Bronchial epithelial cell (primary cell): ENCODE measurements at regions not wholly inside any gene's neighbourhood (a gene's known extent, or its start where the extent isn't known, plus 50 kb on each side); places are given as distances from the start of the nearest gene placed in this dataset.
A peak's percentile ranks its signal among the peaks of the same experiment; 100 is the strongest.

Source experiments
- DNase-seq: peaks from one replicate; pipeline ENCODE4 v3.0.0-alpha.2; 2010; ENCODE audit warnings: low read depth
- FAIRE-seq: peaks from 2 replicates; lab custom pipeline; 2011; peaks lifted over from hg19 to GRCh38; lab: Jason Lieb, UNC
- H3K27me3 ChIP-seq: 2 replicates; pipeline ENCODE4 v1.5.1; 2011; ENCODE audit warnings: low read length; ENCODE audit not compliant: control insufficient read depth, insufficient read depth
- H3K36me3 ChIP-seq: 2 replicates; pipeline ENCODE4 v1.5.1; 2011; ENCODE audit warnings: low read length; ENCODE audit not compliant: control insufficient read depth, insufficient read depth
- H3K4me3 ChIP-seq: 2 replicates; pipeline ENCODE4 v1.5.1; 2011; ENCODE audit warnings: mild to moderate bottlenecking, low read depth, low read length, control low read depth
- CTCF ChIP-seq: IDR thresholded peaks from 2 replicates; pipeline ENCODE4 v1.5.1; 2011; ENCODE audit warnings: mild to moderate bottlenecking, moderate library complexity, low read length, control low read depth, inconsistent platforms; ENCODE audit not compliant: insufficient read depth, severe bottlenecking

GRCh38 chr2:64762301-64762997 lies 108.7 kb upstream of the SERTAD2 start:
- FAIRE-seq, result no peak
- no peak for DNase-seq
- Histone ChIP-seq H3K27me3 (no peaks in the 10 kb centered on the region), H3K36me3 (no peaks in the 10 kb centered on the region), H3K4me3 (no peak overlapping the region)
- no peak for TF ChIP-seq CTCF

GRCh38 chr2:64763126-64763525 lies 109.4 kb upstream of the SERTAD2 start:
- Histone ChIP-seq H3K4me3 (no peak overlapping the region), H3K36me3 (no peaks in the 10 kb centered on the region), H3K27me3 (no peaks in the 10 kb centered on the region)
- TF ChIP-seq CTCF, result no peak
- FAIRE-seq (no peak), DNase-seq (no peak)

- Histone ChIP-seq H3K27me3 (no peaks in the 10 kb centered on the region), H3K4me3 (no peak overlapping the region), H3K36me3 (no peaks in the 10 kb centered on the region)
- TF ChIP-seq CTCF, result no peak
- DNase-seq (no peak), FAIRE-seq (no peak)
Observed at GRCh38 chr2:64765160-64765805, 111.6 kb upstream of the SERTAD2 start.

GRCh38 chr2:64766841-64767669 lies 113.3 kb upstream of the SERTAD2 start:
- DNase-seq (peak; percentile 18), FAIRE-seq (no peak)
- peak overlapping the region; percentile 55 for H3K4me3 ChIP-seq
- H3K27me3 ChIP-seq, result no peaks in the 10 kb centered on the region
- no peak for TF ChIP-seq CTCF
- no peaks in the 10 kb centered on the region for H3K36me3 ChIP-seq

GRCh38 chr2:64767670-64768468 lies 114.2 kb upstream of the SERTAD2 start:
- no peak for TF ChIP-seq CTCF
- peak overlapping the region; percentile 55 for H3K4me3 ChIP-seq
- H3K36me3 ChIP-seq, result no peaks in the 10 kb centered on the region
- H3K27me3 ChIP-seq, result no peaks in the 10 kb centered on the region
- peak; percentile 79 for DNase-seq
- no peak for FAIRE-seq
